OCI-LY7 (cell line): ENCODE measurements at regions not wholly inside any gene's neighbourhood (a gene's known extent, or its start where the extent isn't known, plus 50 kb on each side); places are given as distances from the start of the nearest gene placed in this dataset.

Source experiments
- CTCF ChIP-seq: fragments of 200-600 bp; sonication (generic); conservative IDR thresholded peaks from 2 replicates; pipeline ENCODE4 v1.5.1; 2014; ENCODE audit warnings: mild to moderate bottlenecking, antibody characterized with exemption, low read length, moderate library complexity, mixed read lengths
- EZH2phosphoT487 ChIP-seq: fragments of 200-600 bp; sonication (generic); IDR thresholded peaks from 2 replicates; pipeline ENCODE4 v1.6.1; 2018; ENCODE audit warnings: low read depth, borderline replicate concordance, mild to moderate bottlenecking, mixed run types, antibody characterized with exemption, low read length, moderate library complexity, mixed read lengths

DNA sequence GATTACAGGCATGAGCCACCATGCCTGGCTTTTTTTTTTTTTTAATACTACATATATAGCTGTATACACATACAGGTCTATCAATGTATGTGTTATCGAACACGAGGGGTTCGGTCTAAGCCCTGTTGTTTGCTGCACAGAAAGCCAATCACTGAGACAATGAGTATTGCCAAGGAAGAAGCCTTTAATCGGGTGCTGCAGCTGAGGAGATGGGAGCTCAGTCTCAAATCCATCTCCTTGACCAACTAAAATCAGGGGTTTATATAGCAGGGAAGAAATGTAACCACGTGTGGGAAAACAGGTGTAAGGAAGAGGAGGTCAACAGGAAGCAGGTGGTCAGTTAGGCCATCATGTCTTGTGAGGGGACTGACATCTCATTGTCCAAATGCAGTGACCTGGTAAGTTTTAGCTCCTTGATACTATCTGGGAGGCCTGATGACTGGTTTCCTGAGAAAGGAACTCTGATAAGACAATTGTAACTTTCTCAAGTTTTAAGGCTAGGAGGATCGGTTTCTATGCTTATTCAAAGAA is 80.9 kb upstream of the MAP1LC3B2 start:
- TF ChIP-seq CTCF (no peak), EZH2phosphoT487 (no peak)
